SU-DHL-6 (cell line): ENCODE measurements at regions not wholly inside any gene's neighbourhood (a gene's known extent, or its start where the extent isn't known, plus 50 kb on each side); places are given as distances from the start of the nearest gene placed in this dataset.

Source experiments
- H2AFZ ChIP-seq: fragments of 200-600 bp; sonication (generic); 2 replicates; pipeline ENCODE4 v1.6.1; 2014; ENCODE audit warnings: low read depth, mild to moderate bottlenecking, moderate library complexity, mixed read lengths, antibody characterized with exemption, low read length; ENCODE audit not compliant: severe bottlenecking
- H3F3A ChIP-seq: fragments of 200-600 bp; shearing (Covaris generic); 2 replicates; pipeline ENCODE4 v1.6.0; 2016; ENCODE audit warnings: antibody characterized with exemption, mild to moderate bottlenecking; ENCODE audit not compliant: insufficient read depth
- H3K27ac ChIP-seq: fragments of 200-600 bp; sonication (generic); 2 replicates; pipeline ENCODE4 v1.5.1; 2016; ENCODE audit warnings: low read depth, mild to moderate bottlenecking, low read length, moderate library complexity, mixed read lengths
- H3K27me3 ChIP-seq: fragments of 200-600 bp; sonication (generic), shearing (Covaris generic); 2 replicates; pipeline ENCODE4 v1.6.0; 2014; ENCODE audit warnings: mild to moderate bottlenecking, low read length
- H3K36me3 ChIP-seq: fragments of 200-600 bp; sonication (generic); 2 replicates; pipeline ENCODE4 v1.6.1; 2014; ENCODE audit warnings: mild to moderate bottlenecking, low read length, mixed read lengths
- H3K4me2 ChIP-seq: fragments of 300-600, 200-600 bp; shearing (Covaris generic), sonication (generic); 2 replicates; pipeline ENCODE4 v1.6.0; 2014; ENCODE audit warnings: low read length, low read depth, mild to moderate bottlenecking; ENCODE audit not compliant: poor library complexity, severe bottlenecking
- H3K4me3 ChIP-seq: fragments of 200-600 bp; sonication (generic); 2 replicates; pipeline ENCODE4 v1.5.1; 2014; ENCODE audit warnings: antibody characterized with exemption, low read length, mild to moderate bottlenecking, mixed read lengths; ENCODE audit not compliant: insufficient read depth, poor library complexity, severe bottlenecking
- H3K79me2 ChIP-seq: fragments of 200-600 bp; sonication (generic); 2 replicates; pipeline ENCODE4 v1.6.1; 2014; ENCODE audit warnings: mild to moderate bottlenecking, low read length, moderate library complexity; ENCODE audit not compliant: insufficient read depth
- H3K9ac ChIP-seq: fragments of 200-600 bp; sonication (generic); 2 replicates; pipeline ENCODE4 v1.7.0; 2014; ENCODE audit warnings: mild to moderate bottlenecking, low read length
- H3K9me2 ChIP-seq: fragments of 200-600 bp; sonication (generic); replicated peaks from 2 replicates; pipeline ENCODE4 v1.6.1; 2014; ENCODE audit warnings: low read length; ENCODE audit not compliant: insufficient read depth
- H3K9me3 ChIP-seq: fragments of 200-600 bp; sonication (generic); 2 replicates; pipeline ENCODE4 v1.6.1; 2014; ENCODE audit warnings: low read length, mixed read lengths; ENCODE audit not compliant: insufficient read depth
- H4K20me1 ChIP-seq: fragments of 200-600 bp; sonication (generic); 2 replicates; pipeline ENCODE4 v1.6.1; 2014; ENCODE audit warnings: low read depth, mild to moderate bottlenecking, antibody characterized with exemption, low read length, moderate library complexity, mixed read lengths
- EZH2phosphoT487 ChIP-seq: fragments of 200-600 bp; sonication (generic), shearing (Covaris generic); conservative IDR thresholded peaks from 2 replicates; pipeline ENCODE4 v1.6.1; 2018; ENCODE audit warnings: mild to moderate bottlenecking, antibody characterized with exemption, low read length, moderate library complexity, mixed read lengths
- TF ChIP-seq, protein P1 (sequence below): fragments of 200-600 bp; sonication (generic); IDR thresholded peaks from one replicate; pipeline ENCODE4 v1.5.1; 2017; ENCODE audit warnings: antibody characterized with exemption, mild to moderate bottlenecking, low read length, moderate library complexity; ENCODE audit not compliant: insufficient read depth, poor library complexity, severe bottlenecking

DNA sequence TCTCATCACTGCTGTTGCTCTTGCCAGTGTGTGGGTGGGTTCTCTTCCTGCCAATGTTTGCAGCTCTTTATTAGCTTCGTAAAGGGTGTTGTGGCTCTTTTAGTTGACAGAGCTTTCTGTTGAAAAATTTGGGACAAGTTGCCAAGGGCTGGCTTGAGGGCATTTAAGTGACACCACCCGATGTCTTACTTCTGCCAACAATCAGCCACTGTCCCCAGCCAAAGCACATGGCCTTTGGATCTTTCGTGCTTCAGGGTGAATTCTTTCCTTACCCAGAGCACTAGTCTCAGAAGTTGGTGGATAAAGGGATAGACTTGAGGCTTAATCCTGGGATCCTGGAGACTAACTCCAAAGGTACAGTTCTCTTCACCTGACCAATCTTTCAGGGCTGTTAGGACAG lies 113.6 kb downstream of the SOX3 start:
- Histone ChIP-seq H3K9me2 (no peaks in the 10 kb centered on the region), H3K4me2 (no peak overlapping the region), H3K27ac (no peak overlapping the region), H3K36me3 (no peaks in the 10 kb centered on the region), H3K27me3 (no peaks in the 10 kb centered on the region), H2AFZ (no peak overlapping the region), H3K9me3 (no peaks in the 10 kb centered on the region), H4K20me1 (no peaks in the 10 kb centered on the region), H3K9ac (no peak overlapping the region), H3F3A (no peaks in the 10 kb centered on the region), H3K79me2 (no peaks in the 10 kb centered on the region), H3K4me3 (no peak overlapping the region)
- no peak for TF ChIP-seq EZH2phosphoT487
- TF ChIP-seq, protein P1, sequence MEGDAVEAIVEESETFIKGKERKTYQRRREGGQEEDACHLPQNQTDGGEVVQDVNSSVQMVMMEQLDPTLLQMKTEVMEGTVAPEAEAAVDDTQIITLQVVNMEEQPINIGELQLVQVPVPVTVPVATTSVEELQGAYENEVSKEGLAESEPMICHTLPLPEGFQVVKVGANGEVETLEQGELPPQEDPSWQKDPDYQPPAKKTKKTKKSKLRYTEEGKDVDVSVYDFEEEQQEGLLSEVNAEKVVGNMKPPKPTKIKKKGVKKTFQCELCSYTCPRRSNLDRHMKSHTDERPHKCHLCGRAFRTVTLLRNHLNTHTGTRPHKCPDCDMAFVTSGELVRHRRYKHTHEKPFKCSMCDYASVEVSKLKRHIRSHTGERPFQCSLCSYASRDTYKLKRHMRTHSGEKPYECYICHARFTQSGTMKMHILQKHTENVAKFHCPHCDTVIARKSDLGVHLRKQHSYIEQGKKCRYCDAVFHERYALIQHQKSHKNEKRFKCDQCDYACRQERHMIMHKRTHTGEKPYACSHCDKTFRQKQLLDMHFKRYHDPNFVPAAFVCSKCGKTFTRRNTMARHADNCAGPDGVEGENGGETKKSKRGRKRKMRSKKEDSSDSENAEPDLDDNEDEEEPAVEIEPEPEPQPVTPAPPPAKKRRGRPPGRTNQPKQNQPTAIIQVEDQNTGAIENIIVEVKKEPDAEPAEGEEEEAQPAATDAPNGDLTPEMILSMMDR, result no peak

DNA sequence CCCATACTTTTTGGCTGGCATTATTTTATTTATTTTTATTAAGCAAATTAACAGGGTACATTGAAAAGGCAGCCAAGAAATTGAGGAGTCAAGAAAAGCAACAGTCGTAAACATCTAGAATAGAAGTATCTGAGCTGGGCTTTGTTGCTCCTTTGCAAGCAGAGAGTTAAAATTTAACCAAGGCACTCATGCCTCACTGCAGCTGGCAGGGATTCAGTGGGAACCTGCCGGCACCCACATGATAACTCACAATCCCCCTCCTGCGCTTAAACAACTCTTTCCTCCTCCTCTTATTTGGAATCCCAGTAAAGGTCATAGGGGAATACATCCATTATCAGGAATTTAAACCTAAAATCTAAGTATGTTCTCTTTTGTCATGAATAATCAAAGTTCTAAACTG lies 115.5 kb downstream of the SOX3 start:
- H3K27me3 ChIP-seq, result no peaks in the 10 kb centered on the region
- no peaks in the 10 kb centered on the region for H3F3A ChIP-seq
- no peaks in the 10 kb centered on the region for H3K9me3 ChIP-seq
- H3K27ac ChIP-seq, result no peak overlapping the region
- no peaks in the 10 kb centered on the region for H4K20me1 ChIP-seq
- H3K79me2 ChIP-seq, result no peaks in the 10 kb centered on the region
- no peaks in the 10 kb centered on the region for H3K9me2 ChIP-seq
- H3K36me3 ChIP-seq, result no peaks in the 10 kb centered on the region
- H3K4me2 ChIP-seq, result no peak overlapping the region
- no peak overlapping the region for H3K4me3 ChIP-seq
- TF ChIP-seq EZH2phosphoT487, result no peak
- TF ChIP-seq, protein P1, result no peak
- H3K9ac ChIP-seq, result no peak overlapping the region
- no peak overlapping the region for H2AFZ ChIP-seq

DNA sequence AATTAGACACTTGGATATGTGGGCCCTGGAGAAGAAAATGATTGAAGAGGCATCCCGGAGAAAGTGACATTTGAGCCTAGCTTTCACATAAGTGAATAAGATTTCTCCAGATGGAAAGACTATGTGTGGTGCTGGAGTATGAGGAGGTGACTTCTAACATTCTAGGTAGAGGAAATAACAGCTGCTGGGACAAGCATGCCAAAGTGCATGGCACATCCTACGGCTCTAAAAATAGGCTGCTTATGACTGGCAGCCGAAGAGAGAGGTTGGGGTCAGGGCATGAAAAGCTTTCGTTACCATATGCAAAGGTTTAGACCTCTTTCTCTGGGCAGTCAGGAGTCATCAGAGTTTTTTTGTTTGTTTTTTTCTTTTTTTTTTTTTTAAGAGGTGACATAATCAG lies 142.0 kb downstream of the SOX3 start:
- no peak overlapping the region for H3K27ac ChIP-seq
- no peak for TF ChIP-seq EZH2phosphoT487
- TF ChIP-seq, protein P1, result no peak

More for the DNA sequence above, 142.0 kb downstream of the SOX3 start:
- H3K79me2 ChIP-seq, result no peaks in the 10 kb centered on the region
- H3F3A ChIP-seq, result no peaks in the 10 kb centered on the region
- no peaks in the 10 kb centered on the region for H3K9me3 ChIP-seq
- H3K27me3 ChIP-seq, result no peaks in the 10 kb centered on the region
- no peaks in the 10 kb centered on the region for H3K9me2 ChIP-seq
- no peak overlapping the region for H3K9ac ChIP-seq
- H2AFZ ChIP-seq, result no peak overlapping the region
- no peak overlapping the region for H3K4me2 ChIP-seq
- H3K36me3 ChIP-seq, result no peaks in the 10 kb centered on the region
- no peaks in the 10 kb centered on the region for H4K20me1 ChIP-seq
- H3K4me3 ChIP-seq, result no peak overlapping the region
